RWPE1 (cell line): ENCODE measurements at regions not wholly inside any gene's neighbourhood (a gene's known extent, or its start where the extent isn't known, plus 50 kb on each side); places are given as distances from the start of the nearest gene placed in this dataset.
A peak's percentile ranks its signal among the peaks of the same experiment; 100 is the strongest.

Experiments used
- CTCF ChIA-PET: fragments of 350-600 bp; sonication (Branson Sonifier 250); formaldehyde crosslinking; extraction: SDS; loops from one replicate; lab custom pipeline; 2021; lab: Yijun Ruan, JAX
- POLR2A ChIA-PET: fragments of 400-600 bp; formaldehyde crosslinking; extraction: SDS; loops from one replicate; lab custom pipeline; 2020; ENCODE audit warnings: antibody characterized with exemption; ENCODE audit not compliant: low non-redundant PET; lab: Yijun Ruan, JAX
- DNase-seq: peaks from one replicate; pipeline ENCODE4 v3.0.0; 2012; ENCODE audit warnings: low spot score
- H3K27ac ChIP-seq: fragments of 450-650 bp; 2 replicates; pipeline ENCODE4 v1.5.1; 2017
- CTCF ChIP-seq: fragments of 450-650 bp; conservative IDR thresholded peaks from 2 replicates; pipeline ENCODE4 v1.5.1; 2017; ENCODE audit warnings: low read depth, mild to moderate bottlenecking

- ChIA-PET CTCF (interaction anchor here (0.6 to 1.6 kb wide), 2 partner anchors 340 to 465 kb away, joined by 4 to 5 read pairs; no protein-coding TSS in a partner anchor), POLR2A (no interaction called here)
- no peak overlapping the region for H3K27ac ChIP-seq
- DNase-seq, result no peak
- TF ChIP-seq CTCF, result no peak
Measured at GRCh38 chr1:184226100-184226487, 160.7 kb upstream of the C1orf21 start.

- no peak for TF ChIP-seq CTCF
- no peak overlapping the region for H3K27ac ChIP-seq
- ChIA-PET POLR2A (no interaction called here), CTCF (no interaction called here)
- no peak for DNase-seq
Measured at GRCh38 chr1:184228558-184228957, 158.3 kb upstream of the C1orf21 start.

- CTCF ChIA-PET, result interaction anchor here (0.6 to 1.6 kb wide), 3 partner anchors 15 to 426 kb away, joined by 4 to 6 read pairs (median 4); no protein-coding TSS in a partner anchor
- POLR2A ChIA-PET, result no interaction called here
Measured at GRCh38 chr1:184237588-184237987, 149.2 kb upstream of the C1orf21 start.

GRCh38 chr1:184241446-184241845, 145.4 kb upstream of the C1orf21 start:
- no peak for TF ChIP-seq CTCF
- DNase-seq, result no peak
- ChIA-PET CTCF (no interaction called here), POLR2A (no interaction called here)
- H3K27ac ChIP-seq, result no peak overlapping the region

More at GRCh38 chr1:184237588-184237987, 149.2 kb upstream of the C1orf21 start:
- no peak overlapping the region for H3K27ac ChIP-seq
- DNase-seq, result no peak
- TF ChIP-seq CTCF, result no peak

- POLR2A ChIA-PET, result no interaction called here
- CTCF ChIA-PET, result interaction anchor here (0.5 to 1.3 kb wide), 4 partner anchors 20 to 549 kb away, joined by 4 to 9 read pairs (median 5); no protein-coding TSS in a partner anchor
Measured at GRCh38 chr1:184242507-184242943, 144.3 kb upstream of the C1orf21 start.

GRCh38 chr1:184244962-184245361, 141.9 kb upstream of the C1orf21 start:
- TF ChIP-seq CTCF, result no peak
- no peak overlapping the region for H3K27ac ChIP-seq
- CTCF ChIA-PET, result no interaction called here
- POLR2A ChIA-PET, result interaction anchor here (0.6 kb wide), 1 partner anchor 424 kb away, joined by 3 read pairs; no protein-coding TSS in a partner anchor
- no peak for DNase-seq

More at GRCh38 chr1:184242507-184242943, 144.3 kb upstream of the C1orf21 start:
- H3K27ac ChIP-seq, result no peak overlapping the region
- TF ChIP-seq CTCF, result no peak
- DNase-seq, result peak; percentile 3
